Transverse colon (tissue), 4 donors: ENCODE measurements at regions not wholly inside any gene's neighbourhood (a gene's known extent, or its start where the extent isn't known, plus 50 kb on each side); places are given as distances from the start of the nearest gene placed in this dataset.

ENCODE experiments used
- EP300 ChIP-seq: sonication (generic); formaldehyde crosslinking; IDR thresholded peaks from one replicate; pipeline ENCODE4 v1.6.1; 2017; ENCODE audit warnings: antibody characterized with exemption, low read depth
- POLR2A ChIP-seq: fragments of 450-650 bp; IDR thresholded peaks from one replicate; pipeline ENCODE4 v1.6.1; 2016; ENCODE audit warnings: antibody characterized with exemption, mild to moderate bottlenecking, moderate library complexity
- POLR2AphosphoS5 ChIP-seq, 3 donors: sonication (generic); formaldehyde crosslinking; IDR thresholded peaks; one replicate each; pipeline ENCODE4 v1.6.1; 2016; ENCODE audit warnings: antibody characterized with exemption in 3 of 3
- TF ChIP-seq, protein P1 (sequence below), 5 experiments: fragments of 200-600 bp in 3 of 5; fragments of 450-650 bp in 2 of 5; sonication (generic) in 3 of 5; IDR thresholded peaks; 1 replicate in 2 of 5; 2 replicates in 3 of 5; pipeline ENCODE4 v1.5.1; 2016 to 2017; ENCODE audit warnings: antibody characterized with exemption in 5 of 5, inconsistent platforms in 3 of 5, mild to moderate bottlenecking in 2 of 5, moderate library complexity in 1 of 5

DNA sequence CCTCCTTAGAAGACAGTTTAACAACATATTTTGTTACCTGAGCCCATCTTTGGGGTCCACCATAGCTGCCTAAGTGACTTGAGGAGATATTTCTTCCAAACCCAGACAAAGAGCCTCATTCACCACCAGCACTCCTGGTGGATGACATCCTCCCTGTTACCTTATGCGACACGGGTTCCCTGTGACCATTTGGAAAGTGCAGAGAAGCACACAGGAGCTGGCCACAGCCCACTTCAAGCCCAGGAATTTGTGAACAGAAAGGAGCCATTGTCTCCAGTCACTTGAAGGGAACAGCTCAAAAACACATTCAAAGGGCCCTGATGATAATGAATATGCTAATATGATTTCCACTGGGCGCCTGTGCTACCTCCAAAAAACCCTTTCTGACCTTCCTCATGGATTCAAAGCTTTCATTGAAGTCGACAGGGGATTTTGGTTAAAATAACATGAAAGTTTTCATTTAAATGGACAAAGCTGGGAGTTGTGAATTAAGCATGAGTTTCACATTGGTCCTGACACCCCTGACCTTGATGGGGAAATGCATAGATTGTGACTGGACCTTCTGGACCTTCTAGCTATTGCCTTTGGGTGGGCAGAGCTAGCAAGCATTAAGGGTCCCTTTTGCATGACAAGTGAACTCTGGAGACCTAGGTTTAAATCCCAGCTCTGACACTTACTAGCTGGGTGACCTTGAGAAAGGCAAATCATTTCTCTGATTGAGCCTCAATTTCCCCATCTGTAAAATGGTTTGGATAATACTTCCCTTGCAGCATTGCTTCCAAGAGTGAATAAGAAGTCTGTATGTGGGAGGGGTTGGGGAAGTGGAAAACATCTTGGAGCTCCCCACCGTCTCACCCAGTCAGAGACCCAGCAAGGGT, 83.3 kb upstream of the SIRPA start:
- TF ChIP-seq, protein P1, sequence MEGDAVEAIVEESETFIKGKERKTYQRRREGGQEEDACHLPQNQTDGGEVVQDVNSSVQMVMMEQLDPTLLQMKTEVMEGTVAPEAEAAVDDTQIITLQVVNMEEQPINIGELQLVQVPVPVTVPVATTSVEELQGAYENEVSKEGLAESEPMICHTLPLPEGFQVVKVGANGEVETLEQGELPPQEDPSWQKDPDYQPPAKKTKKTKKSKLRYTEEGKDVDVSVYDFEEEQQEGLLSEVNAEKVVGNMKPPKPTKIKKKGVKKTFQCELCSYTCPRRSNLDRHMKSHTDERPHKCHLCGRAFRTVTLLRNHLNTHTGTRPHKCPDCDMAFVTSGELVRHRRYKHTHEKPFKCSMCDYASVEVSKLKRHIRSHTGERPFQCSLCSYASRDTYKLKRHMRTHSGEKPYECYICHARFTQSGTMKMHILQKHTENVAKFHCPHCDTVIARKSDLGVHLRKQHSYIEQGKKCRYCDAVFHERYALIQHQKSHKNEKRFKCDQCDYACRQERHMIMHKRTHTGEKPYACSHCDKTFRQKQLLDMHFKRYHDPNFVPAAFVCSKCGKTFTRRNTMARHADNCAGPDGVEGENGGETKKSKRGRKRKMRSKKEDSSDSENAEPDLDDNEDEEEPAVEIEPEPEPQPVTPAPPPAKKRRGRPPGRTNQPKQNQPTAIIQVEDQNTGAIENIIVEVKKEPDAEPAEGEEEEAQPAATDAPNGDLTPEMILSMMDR (IDR thresholded peaks at IDR 0.05): no peak
- TF ChIP-seq POLR2A (no peak), POLR2AphosphoS5 (IDR thresholded peaks at IDR 0.05) (no peak), EP300 (no peak)
